ENCODE measurements at regions not wholly inside any gene's neighbourhood (a gene's known extent, or its start where the extent isn't known, plus 50 kb on each side); places are given as distances from the start of the nearest gene placed in this dataset.

GRCh38 chr6:115000736-115001135 is 657.9 kb upstream of the HS3ST5 start:
- no peak overlapping the region for H2AFZ ChIP-seq (ENCODE audit: low read depth, low read length, poor library complexity, severe bottlenecking)

More at GRCh38 chr6:115000736-115001135, 657.9 kb upstream of the HS3ST5 start:
- no peaks in the 10 kb centered on the region for H3K36me3 ChIP-seq (ENCODE audit: control insufficient read depth in 1 of 2, insufficient read depth in 2 of 2, low read length in 2 of 2)
- H3K79me2 ChIP-seq (ENCODE audit: insufficient read depth, low read length), result no peaks in the 10 kb centered on the region
- no peaks in the 10 kb centered on the region for H4K20me1 ChIP-seq (ENCODE audit: insufficient read depth)
- ATAC-seq (no peak), DNase-seq (ENCODE audit: low read depth, low spot score) (no peak)
- ChIA-PET POLR2A (no interaction called here), RAD21 (ENCODE audit: low non-redundant PET in 1 of 2, low total read pairs in 2 of 2, uncharacterized antibody in 2 of 2, unreplicated experiment in 2 of 2) (no interaction called here), CTCF (no interaction called here)
- H3K9ac ChIP-seq (ENCODE audit: low read length), result no peak overlapping the region
- no peak overlapping the region for H3K4me3 ChIP-seq (replicated peaks in 1 of 2; ENCODE audit: low read depth in 1 of 2, low read length in 2 of 2)
- H3K9me2 ChIP-seq (ENCODE audit: insufficient read depth), result no peaks in the 10 kb centered on the region
- TF ChIP-seq ATF3 (IDR thresholded peaks at IDR 0.05), result no peak
- no peak for TF ChIP-seq RAD21 (IDR thresholded peaks at IDR 0.05; ENCODE audit: low read depth)
- TF ChIP-seq ELF1 (IDR thresholded peaks at IDR 0.05; ENCODE audit: borderline replicate concordance, low read depth), result no peak
- TF ChIP-seq TCF7L2 (IDR thresholded peaks at IDR 0.05; ENCODE audit: borderline replicate concordance, extremely low read depth, insufficient read depth, insufficient read length), result no peak
- TF ChIP-seq SIN3A (IDR thresholded peaks at IDR 0.05; ENCODE audit: low read depth), result no peak
- TF ChIP-seq CEBPB (IDR thresholded peaks at IDR 0.05; ENCODE audit: low read depth), result no peak
- no peak for TF ChIP-seq SRF (IDR thresholded peaks at IDR 0.05; ENCODE audit: low read depth)
- no peak for TF ChIP-seq REST (IDR thresholded peaks at IDR 0.05; ENCODE audit: low read depth)
- TF ChIP-seq MAX (IDR thresholded peaks at IDR 0.05), result no peak
- TF ChIP-seq EZH2phosphoT487 (IDR thresholded peaks at IDR 0.05; ENCODE audit: borderline replicate concordance), result no peak
- no peak for TF ChIP-seq EGR1 (IDR thresholded peaks at IDR 0.05; ENCODE audit: low read depth)
- no peak for TF ChIP-seq FOSL1 (IDR thresholded peaks at IDR 0.05; ENCODE audit: low read depth)
- TF ChIP-seq ZFX (IDR thresholded peaks at IDR 0.05), result no peak
- intact Hi-C loops (cut with micrococcal nuclease), result no loop called here
- H3K27ac ChIP-seq (ENCODE audit: low read depth, low read length), result no peak overlapping the region
- no peaks in the 10 kb centered on the region; a peak in 1 of 4 replicates for H3K9me3 ChIP-seq (ENCODE audit: control insufficient read depth in 1 of 2, insufficient read depth in 1 of 2, low read depth in 1 of 2, low read length in 2 of 2)
- no peak overlapping the region for H3K4me2 ChIP-seq (ENCODE audit: low read length)
- H3K27me3 ChIP-seq (ENCODE audit: insufficient read depth, low read length), result no peaks in the 10 kb centered on the region
- no peaks in the 10 kb centered on the region for H3K4me1 ChIP-seq (ENCODE audit: control insufficient read depth in 1 of 2, insufficient read depth in 2 of 2, low read length in 2 of 2)
- BruUV-seq (replicated peaks), result no TSS peak
